Activated naive CD4-positive, alpha-beta T cell (primary cell): ENCODE measurements at regions not wholly inside any gene's neighbourhood (a gene's known extent, or its start where the extent isn't known, plus 50 kb on each side); places are given as distances from the start of the nearest gene placed in this dataset.
"Not testable (repeated sequence)": the region's sequence is repeated elsewhere in the genome, so short reads cannot be mapped to it uniquely, and the experiment has no call there.

ENCODE experiments used
- DNase-seq, 4 experiments: peaks; one replicate each; lab custom pipeline; 2025; lab: John Stamatoyannopoulos, UW

DNA sequence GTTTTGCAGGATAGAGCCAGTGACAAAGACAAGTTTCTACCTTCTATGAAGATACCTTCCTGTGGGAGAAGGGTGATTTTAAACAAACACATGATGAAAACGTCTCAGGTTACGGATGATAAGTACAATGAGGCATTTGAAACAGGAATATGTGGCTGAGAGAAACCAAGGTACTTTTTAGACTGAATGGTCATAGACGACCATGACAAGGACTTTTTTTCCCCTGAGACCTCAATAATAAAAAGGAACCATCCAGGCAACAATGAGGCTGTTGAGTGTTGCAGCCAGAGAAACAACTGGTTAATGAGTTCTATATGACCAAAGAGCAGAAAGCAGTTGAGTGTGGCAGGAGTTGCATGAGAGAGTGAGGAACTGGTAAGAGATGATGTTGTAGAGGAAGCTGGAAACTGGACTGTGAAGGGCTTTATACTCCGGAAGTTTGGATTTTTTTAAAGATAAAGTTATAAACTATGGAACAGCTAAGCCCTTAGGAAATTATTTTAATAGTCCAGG is 306.1 kb upstream of the CYRIA start:
- no peak for DNase-seq

DNA sequence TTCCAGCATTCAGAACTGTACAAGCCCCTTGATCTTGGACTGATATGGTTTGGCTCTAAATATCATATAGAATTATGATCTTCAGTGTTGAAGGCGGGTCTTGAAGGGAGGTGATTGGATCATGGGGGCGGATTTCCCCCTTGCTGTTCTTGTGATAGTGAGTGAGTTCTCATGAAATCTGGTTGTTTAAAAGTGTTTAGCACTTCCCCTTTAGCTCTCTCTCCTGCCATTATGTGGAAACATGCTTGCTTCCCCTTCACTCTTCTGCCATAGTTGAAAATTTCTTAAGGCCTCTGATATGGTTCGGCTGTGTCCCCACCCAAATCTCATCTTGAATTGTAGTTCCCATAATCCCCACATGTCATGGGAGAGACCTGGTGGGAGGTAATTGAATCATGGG is 305.3 kb upstream of the CYRIA start:
- DNase-seq = not testable (repeated sequence)

DNA sequence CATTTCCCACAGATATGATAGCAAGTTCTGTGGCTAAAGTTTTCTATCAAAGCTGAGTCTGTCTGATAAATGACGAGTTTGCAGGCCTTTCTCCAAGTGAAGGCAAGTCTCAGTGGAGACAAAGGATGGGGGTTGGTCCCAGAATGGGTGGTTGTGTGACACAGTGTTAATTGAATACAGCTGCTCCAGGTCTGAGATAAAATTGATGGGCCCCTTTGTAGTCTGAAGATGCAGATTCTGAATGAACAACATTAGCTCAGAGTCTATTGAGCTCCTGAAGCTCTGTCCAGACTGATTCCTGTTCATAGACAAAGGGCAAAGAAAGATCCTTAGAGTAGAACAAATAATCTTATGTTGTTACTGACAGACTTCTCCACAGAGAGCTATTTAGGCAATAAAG is 296.9 kb upstream of the CYRIA start:
- DNase-seq = no peak

DNA sequence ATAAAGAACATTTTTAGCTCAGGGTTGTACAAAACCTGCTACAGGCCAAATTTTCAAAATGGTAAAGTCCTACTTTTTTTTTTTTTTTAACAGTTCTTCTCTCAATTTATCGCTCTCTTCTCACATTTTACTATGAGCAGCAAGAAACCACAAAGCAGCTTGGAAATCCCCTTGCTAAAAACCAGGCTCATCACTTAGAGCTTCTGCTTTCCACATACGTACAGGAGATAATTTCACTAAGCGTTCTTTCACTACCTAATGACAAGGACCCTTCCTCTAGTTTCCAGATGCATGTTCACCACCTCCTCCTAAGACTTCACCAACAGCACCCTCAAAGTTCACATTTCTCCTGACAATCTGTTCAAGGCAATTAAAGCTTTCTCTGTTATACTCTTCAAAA is 294.9 kb upstream of the CYRIA start:
- no peak for DNase-seq

DNA sequence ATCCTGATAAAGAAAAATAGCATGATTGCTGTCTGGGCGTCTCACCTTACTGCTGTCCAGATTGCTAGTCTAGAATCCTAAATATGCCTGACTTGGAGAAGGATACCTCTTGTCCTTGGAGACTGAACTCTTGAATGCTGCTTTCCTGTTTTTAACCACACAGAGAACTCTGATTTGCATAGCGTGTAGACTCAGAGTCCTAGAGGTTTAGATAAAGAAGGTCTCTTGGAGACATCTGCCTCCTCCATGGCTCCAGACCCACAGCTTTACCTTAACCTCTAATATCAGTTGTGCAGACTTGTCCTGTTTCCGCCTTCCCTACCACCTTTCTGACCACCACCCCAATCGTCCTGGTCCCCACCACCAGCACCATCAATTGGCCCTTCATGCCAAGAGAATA is 292.6 kb upstream of the CYRIA start:
- DNase-seq = no peak

DNA sequence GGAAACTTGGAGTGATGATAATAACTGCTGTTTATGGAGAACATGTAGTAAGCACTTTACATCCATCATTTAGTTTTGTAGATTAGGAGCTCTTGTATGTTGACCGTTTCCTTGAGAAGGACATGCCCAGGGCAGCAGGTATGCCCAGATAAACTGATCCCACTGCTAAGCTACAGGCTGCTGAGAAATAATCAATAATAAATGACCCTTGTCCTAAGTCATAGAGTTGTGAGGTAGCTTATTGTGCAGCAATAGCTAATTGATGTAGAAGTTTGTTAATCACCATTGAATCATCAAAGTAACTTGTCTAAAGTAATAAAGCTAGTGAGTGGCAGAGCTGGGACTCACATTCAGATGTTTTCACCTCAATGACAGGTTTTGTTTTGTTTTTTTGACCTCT is 287.2 kb upstream of the CYRIA start:
- no peak for DNase-seq

DNA sequence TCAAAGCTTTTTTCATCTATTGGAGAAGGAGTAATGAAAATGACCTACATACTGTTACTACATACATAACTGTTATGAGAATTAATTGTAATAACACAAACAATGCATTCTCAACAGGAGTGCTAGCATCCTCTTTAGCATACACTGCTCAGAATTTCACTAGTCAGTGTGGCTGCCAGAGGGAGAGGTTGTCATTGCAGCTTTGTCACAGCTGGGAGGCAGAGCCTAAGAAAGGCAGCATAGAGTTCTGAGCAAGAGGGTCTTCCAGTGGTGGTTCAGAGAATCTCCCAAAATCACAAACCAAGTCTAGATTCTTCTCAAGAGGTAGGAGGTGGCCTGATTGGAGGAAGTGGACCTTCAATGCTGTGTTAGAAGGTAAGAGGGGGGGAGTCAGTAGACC is 286.7 kb upstream of the CYRIA start:
- no peak for DNase-seq

DNA sequence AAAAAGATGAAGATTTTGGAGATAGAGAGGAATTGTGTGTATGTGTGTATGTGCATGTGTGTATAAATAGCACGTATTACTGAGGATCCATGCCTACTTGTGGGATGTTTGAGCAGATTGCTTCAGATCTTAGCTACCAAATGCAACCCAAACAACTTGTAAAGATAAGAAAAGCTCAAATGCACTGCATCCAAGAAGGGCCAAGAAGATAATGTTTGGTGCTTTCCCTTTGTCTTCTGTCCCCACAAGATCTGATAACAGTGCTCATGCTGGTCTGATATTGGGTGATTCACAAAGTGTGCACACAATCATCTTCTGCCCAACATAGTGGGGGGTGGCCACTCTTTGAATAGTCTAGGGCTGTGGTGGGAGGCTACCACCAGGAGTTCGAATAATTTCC is 284.8 kb upstream of the CYRIA start:
- no peak for DNase-seq

DNA sequence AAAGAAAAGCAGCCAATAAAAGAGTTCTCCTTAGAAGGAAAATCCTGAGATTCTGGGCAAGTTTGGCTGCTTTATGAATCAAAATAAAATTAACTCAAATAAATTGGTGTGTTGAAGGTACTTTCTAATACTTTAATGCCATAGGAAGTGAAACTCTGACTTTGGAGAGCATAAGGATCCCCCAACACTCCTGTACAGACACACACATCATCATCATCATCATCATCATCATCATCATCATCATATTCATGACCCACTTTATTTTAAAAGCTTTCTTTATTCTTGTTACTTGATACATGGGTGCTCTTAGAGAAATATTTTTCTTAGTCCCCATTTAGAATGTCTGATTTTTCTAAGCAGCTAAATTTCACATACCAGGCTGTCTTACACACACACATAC is 283.1 kb upstream of the CYRIA start:
- no peak for DNase-seq

DNA sequence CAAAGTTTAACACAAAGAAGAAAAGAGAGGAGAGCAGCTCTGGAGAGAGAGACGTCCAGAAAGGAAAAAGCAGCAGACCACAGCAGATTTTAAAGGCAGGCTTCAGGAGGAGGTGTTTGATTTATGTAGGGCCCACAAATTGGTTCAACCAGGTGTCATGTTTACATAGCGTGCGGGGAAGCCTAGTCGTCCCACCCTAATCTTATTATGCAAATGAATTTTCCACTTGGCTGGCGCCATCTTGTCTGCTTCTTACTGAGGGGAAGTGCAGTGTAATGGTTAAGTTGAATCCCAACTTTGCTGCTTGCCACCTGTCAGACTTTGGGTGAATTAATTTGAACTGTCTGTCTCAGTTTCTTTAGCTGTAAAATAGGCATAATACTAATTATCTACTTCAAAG is 282.4 kb upstream of the CYRIA start:
- DNase-seq = no peak

DNA sequence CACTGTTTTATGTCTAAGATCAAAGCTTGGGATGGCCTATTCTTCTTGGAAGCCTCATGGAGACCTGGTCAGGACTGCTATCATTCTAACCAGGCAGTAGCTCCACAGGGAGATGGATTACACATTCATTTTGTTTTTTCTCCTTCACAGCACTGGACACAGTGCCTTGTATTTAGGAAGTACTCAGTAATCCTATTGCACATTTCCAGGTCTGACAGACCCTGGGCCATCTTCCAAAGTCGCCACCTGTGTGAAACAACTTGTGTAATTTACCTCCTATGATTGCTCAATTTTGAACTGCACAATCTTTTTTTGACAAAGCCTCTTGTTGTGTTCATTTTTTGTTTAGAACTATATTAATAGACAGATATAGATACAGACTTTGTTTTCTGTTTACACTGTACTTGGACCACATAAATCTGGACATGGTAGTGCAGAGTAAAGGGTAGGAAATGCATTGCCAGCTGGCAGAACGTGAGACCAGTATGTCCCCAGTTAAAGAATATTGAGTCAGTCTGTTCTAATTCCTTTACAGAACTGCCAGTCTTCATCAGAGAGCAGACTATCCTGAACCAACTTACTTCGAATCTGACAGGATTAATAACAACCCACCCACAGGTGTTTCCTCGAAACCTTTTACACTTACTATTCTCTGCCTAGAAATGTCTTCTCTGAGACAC is 277.8 kb upstream of the CYRIA start:
- DNase-seq = no peak

DNA sequence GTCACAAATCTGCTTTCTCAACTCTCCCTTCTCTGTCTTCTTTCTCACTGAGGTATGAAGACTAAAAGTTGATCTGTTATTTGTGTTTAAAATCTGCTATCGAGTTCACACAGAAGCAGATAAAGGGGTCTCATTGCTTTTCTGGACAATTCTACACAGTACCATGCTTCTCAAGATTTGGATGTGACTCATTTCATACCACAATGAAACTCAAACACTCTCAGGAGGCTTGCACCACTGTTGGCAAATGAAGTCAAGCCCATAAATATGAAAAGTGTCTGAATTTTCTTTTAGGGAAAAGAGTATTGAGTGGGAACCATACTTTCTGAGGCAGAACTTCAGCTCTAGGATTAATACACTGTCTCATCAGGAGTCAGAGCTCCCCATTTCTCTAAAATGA is 274.6 kb upstream of the CYRIA start:
- DNase-seq = no peak

DNA sequence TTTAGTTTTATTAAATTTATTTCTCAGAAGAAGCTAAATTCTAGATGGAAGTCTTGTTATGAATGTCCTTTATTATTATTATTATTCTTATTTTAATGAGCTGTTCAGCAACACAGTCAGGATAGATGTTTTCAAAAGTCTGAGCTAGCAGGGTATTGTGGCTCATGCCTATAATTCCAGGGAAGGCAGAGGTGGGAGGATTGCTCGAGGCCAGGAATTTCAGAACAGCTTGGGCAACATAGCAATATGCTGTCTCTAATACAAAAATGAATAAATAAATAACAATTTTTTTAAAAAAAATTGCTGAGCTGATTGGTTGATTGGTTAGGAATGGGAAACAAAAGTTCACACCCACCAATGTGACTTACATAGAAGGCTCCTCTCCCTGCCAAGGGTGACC is 274.1 kb upstream of the CYRIA start:
- DNase-seq = no peak

DNA sequence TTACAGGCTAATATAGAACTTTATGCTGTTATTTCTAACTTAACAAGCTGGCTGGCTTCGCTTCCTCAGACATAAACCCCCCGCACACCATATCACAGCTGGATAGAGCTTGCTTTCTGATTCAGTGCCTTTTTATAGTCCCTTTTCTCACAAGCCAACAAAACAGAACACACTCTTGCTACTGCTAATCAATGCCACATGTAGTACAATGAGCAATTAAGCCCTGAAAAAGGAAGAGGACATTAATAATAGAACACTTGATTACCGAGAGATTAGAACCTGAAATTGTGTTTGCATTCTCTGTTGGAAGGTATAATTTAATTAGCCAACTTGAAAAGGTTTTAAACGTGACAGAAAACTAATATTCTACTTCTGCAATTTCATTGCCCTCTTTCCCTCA is 267.7 kb upstream of the CYRIA start:
- DNase-seq = no peak

DNA sequence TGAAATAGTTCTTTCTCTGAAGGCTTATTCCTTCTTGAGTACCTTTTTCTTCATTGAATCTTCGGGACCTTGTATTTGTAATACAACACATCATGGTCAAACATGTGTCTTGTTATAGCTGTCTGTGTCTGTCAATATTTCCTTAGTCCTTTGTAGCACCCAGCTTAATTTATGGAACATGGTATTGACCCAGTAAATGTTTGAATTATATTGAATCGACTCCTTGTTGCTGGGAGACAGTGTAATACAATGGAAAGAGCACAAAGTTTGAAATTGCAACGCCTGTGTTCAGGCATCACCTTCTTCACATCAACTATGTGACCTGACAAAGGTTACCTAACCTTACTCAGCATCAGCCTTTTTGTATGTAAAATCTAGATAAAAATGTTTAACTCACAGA is 267.2 kb upstream of the CYRIA start:
- DNase-seq = no peak

DNA sequence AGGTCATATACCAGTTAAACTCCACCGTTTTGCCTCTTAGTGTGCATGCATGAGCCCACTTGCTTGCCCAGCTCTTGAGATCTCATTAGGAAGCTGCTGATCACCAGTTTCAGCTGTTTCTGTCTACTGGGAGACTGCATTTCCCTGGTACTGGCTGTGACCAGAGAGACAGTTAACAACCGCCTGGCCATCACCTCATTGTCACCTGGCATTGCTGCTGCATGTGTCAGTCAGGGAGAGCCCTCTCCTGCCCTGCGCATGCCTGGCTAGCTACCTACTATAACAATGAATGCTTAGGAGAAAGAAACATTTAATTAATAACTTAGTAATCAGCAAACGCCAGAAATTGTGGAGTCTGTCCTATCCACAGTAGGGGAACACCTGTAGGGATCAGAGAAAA is 265.8 kb upstream of the CYRIA start:
- no peak for DNase-seq

DNA sequence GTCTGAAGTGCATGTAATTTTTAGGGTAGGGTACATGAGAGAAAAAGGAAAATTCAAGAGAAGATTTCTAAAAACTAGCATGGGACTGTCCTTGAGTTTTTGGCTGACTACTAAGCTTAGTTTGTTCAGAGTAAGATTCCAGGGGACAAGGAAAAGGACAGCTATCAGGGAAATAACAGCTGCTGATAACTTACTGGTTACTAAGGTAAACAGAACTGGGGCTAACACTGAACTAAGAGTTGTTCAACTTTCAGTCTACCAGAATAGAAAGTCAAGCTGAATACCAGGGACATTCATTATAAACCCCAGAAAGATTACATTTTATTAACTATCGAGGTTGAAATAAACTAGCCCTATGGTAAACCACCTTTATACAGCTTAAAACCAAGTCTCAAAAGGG is 261.8 kb upstream of the CYRIA start:
- no peak for DNase-seq

DNA sequence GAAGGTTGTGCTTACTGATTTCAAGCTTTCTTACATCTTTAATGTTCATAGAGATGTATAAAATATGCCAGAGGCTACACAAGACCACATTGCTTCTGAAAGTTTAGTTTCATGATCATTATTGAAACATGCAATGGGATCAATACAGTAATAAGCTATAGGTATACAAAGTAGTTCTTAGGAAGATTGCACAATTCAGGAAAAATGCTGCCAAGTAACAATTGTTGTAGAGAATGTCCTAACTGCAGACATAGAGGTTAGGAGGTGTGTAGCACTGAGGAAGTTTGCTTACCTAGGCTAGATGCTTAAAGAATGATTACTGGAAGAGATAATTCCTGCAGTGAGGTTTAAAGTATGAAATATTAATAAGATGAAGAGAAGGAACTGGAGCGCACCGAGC is 259.5 kb upstream of the CYRIA start:
- DNase-seq = no peak

DNA sequence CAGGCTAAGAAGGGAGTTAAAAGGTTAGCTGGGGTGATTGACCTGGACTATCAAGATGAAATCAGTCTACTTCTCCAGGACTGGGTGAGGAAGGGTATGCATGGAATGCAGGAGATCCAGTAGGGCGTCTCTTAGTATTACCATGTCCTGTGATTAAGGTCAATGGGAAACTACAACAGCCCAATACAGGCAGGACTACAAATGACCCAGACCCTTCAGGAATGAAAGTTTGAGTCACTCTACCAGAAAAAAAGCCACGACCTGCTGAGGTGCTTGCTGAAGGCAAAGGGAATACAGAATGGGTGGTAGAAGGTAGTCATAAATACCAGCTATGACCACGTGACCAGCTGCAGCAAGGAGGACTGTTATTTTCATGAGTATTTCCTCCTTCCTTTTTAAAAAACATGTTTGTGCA is 249.7 kb upstream of the CYRIA start:
- DNase-seq = not testable (repeated sequence)

DNA sequence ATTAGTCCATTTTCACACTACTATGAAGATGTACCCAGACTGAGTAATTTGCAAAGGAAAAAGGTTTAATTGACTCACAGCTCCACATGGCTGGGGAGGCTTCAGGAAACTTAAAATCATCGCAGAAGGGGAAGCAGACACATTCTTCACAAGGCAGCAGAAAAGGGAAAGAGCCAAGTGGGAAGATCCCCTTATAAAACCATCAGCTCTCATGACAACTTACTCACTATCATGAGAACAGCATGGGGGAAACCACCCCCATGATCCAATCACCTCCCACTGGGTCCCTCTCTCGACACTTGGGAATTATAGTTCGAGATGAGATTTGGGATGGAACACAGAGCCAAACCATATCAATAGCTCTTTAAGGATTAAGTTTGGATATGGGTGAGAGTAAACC is 246.1 kb upstream of the CYRIA start:
- DNase-seq = no peak

DNA sequence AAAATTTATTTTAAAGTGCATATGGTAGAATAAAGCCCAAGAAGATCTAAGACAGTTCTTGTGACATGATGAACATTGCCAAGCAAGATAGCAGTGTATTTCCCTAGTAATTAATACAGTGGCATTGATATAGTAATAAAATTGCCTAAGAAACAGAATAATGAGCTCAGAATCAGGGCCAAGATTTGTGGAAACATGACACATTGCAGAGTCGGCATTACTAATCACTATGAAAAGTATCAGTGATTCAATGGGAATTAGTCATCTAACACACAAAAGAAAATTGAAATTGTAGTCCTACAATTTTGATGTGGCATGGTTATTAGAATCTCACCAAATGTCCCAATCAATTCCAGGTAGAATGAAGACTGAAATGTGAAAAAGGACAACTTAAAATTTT is 243.0 kb upstream of the CYRIA start:
- no peak for DNase-seq

DNA sequence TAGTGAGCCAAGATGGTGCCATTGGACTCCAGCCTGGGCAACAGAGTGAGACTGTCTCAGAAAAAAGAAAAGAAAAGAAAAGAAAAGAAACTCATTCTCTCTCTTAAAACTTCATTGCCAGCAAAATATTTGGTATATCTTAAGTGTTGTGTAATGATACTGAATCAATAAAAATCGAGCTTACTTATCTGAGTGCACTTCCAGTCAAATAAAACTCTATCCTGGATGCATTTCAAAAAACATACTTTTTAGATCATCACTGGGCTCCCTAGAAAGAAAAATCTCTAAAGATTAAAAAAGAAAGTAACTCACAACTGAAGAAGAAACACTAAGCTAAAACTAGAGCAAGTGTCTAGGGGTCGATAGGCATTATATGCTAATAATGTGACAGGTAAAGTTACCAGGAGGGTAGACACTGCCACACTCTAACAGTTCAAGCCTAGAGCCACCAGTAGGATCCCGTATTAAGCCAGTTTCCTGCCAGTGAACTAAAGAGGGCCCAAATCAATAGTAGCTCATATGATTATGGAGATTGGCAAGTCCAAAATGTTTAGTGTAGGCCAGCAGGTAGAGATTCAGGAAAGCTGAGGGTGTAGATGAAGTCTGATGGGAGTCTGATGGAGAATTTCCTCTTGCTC is 242.1 kb upstream of the CYRIA start:
- DNase-seq = no peak

DNA sequence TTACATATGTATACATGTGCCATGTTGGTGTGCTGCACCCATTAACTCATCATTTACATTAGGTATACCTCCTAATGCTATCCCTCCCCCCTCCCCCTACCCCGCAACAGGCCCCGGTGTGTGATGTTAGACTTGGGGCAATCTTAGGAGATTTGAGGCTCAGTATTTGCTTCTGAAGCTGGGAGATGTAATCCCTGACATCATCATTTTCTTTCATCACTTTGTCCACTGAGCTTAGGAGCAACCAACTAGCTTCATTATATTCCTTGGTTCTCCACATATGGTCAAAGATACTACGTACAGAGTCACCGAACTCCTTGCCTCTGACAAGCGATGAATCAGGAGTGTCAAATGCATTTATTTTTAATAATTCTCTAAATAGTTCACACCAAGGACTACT is 239.7 kb upstream of the CYRIA start:
- DNase-seq = not testable (repeated sequence)

DNA sequence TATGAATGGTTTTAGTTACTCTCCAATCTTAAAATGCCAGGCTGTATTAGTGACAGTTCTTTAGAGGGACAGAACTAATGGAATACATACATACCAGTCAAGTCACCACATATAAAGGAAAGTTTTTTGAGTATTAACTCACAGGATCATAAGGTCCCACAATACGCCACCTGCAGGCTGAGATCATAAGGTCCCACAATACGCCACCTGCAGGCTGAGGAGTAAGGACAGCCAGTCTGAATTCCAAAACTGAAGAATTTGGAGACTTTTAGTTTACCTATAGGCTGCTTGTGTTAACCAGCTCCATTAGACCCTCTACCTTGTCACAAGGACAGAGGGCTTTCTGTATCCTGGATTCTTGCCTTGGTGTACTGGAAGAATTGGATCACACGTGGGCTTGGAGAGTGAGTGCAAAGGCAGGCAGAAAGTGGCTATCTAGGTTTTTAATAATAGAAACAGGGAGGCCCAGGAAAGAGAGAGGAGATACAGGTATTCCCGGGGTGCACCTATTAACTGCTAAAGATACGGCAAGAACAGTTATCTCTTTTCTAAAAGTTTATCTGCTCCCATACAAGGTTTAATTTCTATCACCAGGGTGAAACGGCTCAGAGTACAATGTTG is 234.9 kb upstream of the CYRIA start:
- no peak for DNase-seq
